CD8-positive, alpha-beta memory T cell (primary cell): ENCODE measurements at regions not wholly inside any gene's neighbourhood (a gene's known extent, or its start where the extent isn't known, plus 50 kb on each side); places are given as distances from the start of the nearest gene placed in this dataset.

Source experiments
- CTCF ChIA-PET: fragments of 350-600 bp; sonication (Branson Sonifier 250); formaldehyde crosslinking; loops from one replicate; lab custom pipeline; 2021; ENCODE audit warnings: antibody characterized with exemption; lab: Charles Lee
- POLR2A ChIA-PET: fragments of 350-600 bp; sonication (Branson Sonifier 250); formaldehyde crosslinking; loops from one replicate; lab custom pipeline; 2021; ENCODE audit warnings: antibody characterized with exemption; lab: Charles Lee
- DNase-seq, 5 donors: peaks; one replicate each; pipeline versions ENCODE4 v3.0.0 to v3.0.0-alpha.2; 2020 to 2022; ENCODE audit warnings: mixed read lengths in 1 of 5
- H3K27ac ChIP-seq: one replicate; pipeline ENCODE4 v1.7.0; 2013; ENCODE audit warnings: low read depth, mild to moderate bottlenecking, low read length, moderate library complexity
- H3K27me3 ChIP-seq: 2 replicates; pipeline ENCODE4 v1.7.0; 2013; ENCODE audit warnings: low read length, mild to moderate bottlenecking; ENCODE audit not compliant: insufficient read depth, poor library complexity, severe bottlenecking
- H3K36me3 ChIP-seq: 2 replicates; pipeline ENCODE4 v1.7.0; 2013; ENCODE audit warnings: mild to moderate bottlenecking, low read length, moderate library complexity; ENCODE audit not compliant: insufficient read depth
- H3K4me1 ChIP-seq: 2 replicates; pipeline ENCODE4 v1.7.0; 2013; ENCODE audit warnings: mild to moderate bottlenecking, low read length, moderate library complexity; ENCODE audit not compliant: insufficient read depth
- H3K4me3 ChIP-seq: 2 replicates; pipeline ENCODE4 v1.7.0; 2013; ENCODE audit warnings: mild to moderate bottlenecking, low read length
- H3K9me3 ChIP-seq: 2 replicates; pipeline ENCODE4 v1.7.0; 2013; ENCODE audit warnings: mild to moderate bottlenecking, low read length
- H3K27ac Mint-ChIP-seq, 8 donors: one replicate each; pipeline ENCODE4 v1.8.0; 2020 to 2021; ENCODE audit warnings: mixed read lengths in 8 of 8, mild to moderate bottlenecking in 6 of 8, inconsistent platforms in 3 of 8, moderate library complexity in 3 of 8
- H3K27me3 Mint-ChIP-seq, 2 donors: one replicate each; pipeline ENCODE4 v1.8.0; 2020 to 2021; ENCODE audit warnings: mixed read lengths in 2 of 2, mild to moderate bottlenecking in 1 of 2, moderate library complexity in 1 of 2
- H3K36me3 Mint-ChIP-seq, 3 donors: one replicate each; pipeline ENCODE4 v1.8.0; 2020 to 2021; ENCODE audit warnings: mixed read lengths in 3 of 3, inconsistent platforms in 1 of 3, mild to moderate bottlenecking in 1 of 3
- H3K4me1 Mint-ChIP-seq, 3 donors: one replicate each; pipeline ENCODE4 v1.8.0; 2020 to 2021; ENCODE audit warnings: mixed read lengths in 3 of 3, inconsistent platforms in 1 of 3, mild to moderate bottlenecking in 1 of 3
- H3K4me3 Mint-ChIP-seq, 7 donors: one replicate each; pipeline ENCODE4 v1.8.0; 2020 to 2021; ENCODE audit warnings: mixed read lengths in 7 of 7, mild to moderate bottlenecking in 6 of 7, moderate library complexity in 4 of 7, inconsistent platforms in 2 of 7
- H3K9me3 Mint-ChIP-seq, 5 donors: one replicate each; pipeline ENCODE4 v1.8.0; 2020 to 2022; ENCODE audit warnings: mixed read lengths in 5 of 5, mild to moderate bottlenecking in 3 of 5, moderate library complexity in 2 of 5, inconsistent platforms in 1 of 5

GRCh38 chr2:66021296-66021695 lies 413.6 kb upstream of the MEIS1 start:
- no peaks in the 10 kb centered on the region for H3K36me3 ChIP-seq
- ChIA-PET POLR2A (no interaction called here), CTCF (no interaction called here)
- peaks cover 0 to 4% (median 2%) of the 10 kb centered on the region in 5 donors for H3K9me3 Mint-ChIP-seq
- H3K27ac ChIP-seq: no peak overlapping the region
- H3K4me3 ChIP-seq: no peak overlapping the region
- H3K36me3 Mint-ChIP-seq: no peaks in the 10 kb centered on the region
- H3K27me3 ChIP-seq: no peaks in the 10 kb centered on the region
- H3K9me3 ChIP-seq: no peaks in the 10 kb centered on the region
- no peaks in the 10 kb centered on the region for H3K4me1 ChIP-seq
- H3K27me3 Mint-ChIP-seq: no peaks in the 10 kb centered on the region
- no peak overlapping the region for H3K4me3 Mint-ChIP-seq
- no peaks in the 10 kb centered on the region for H3K4me1 Mint-ChIP-seq
- DNase-seq: no peak
- H3K27ac Mint-ChIP-seq: no peak overlapping the region

- H3K4me1 Mint-ChIP-seq: no peaks in the 10 kb centered on the region
- H3K36me3 ChIP-seq: no peaks in the 10 kb centered on the region
- H3K9me3 Mint-ChIP-seq: peaks cover 0 to 4% (median 3%) of the 10 kb centered on the region in 5 donors
- H3K36me3 Mint-ChIP-seq: no peaks in the 10 kb centered on the region
- ChIA-PET POLR2A (no interaction called here), CTCF (no interaction called here)
- no peaks in the 10 kb centered on the region for H3K27me3 ChIP-seq
- H3K4me1 ChIP-seq: no peaks in the 10 kb centered on the region
- H3K9me3 ChIP-seq: no peaks in the 10 kb centered on the region
- H3K27me3 Mint-ChIP-seq: no peaks in the 10 kb centered on the region
- H3K27ac Mint-ChIP-seq: no peak overlapping the region
- no peak overlapping the region for H3K4me3 ChIP-seq
- H3K27ac ChIP-seq: no peak overlapping the region
- no peak overlapping the region for H3K4me3 Mint-ChIP-seq
- no peak for DNase-seq
Observed at GRCh38 chr2:66017763-66018162, 417.2 kb upstream of the MEIS1 start.

GRCh38 chr2:66014450-66014849 lies 420.5 kb upstream of the MEIS1 start:
- H3K36me3 ChIP-seq: no peaks in the 10 kb centered on the region
- peaks cover 2 to 7% (median 6%) of the 10 kb centered on the region in 5 donors for H3K9me3 Mint-ChIP-seq
- ChIA-PET CTCF (no interaction called here), POLR2A (no interaction called here)
- H3K27ac ChIP-seq: no peak overlapping the region
- peaks cover 0 to 2% of the 10 kb centered on the region in 2 donors for H3K27me3 Mint-ChIP-seq
- no peaks in the 10 kb centered on the region for H3K36me3 Mint-ChIP-seq
- H3K4me1 ChIP-seq: no peaks in the 10 kb centered on the region
- no peaks in the 10 kb centered on the region for H3K4me1 Mint-ChIP-seq
- H3K4me3 Mint-ChIP-seq: no peak overlapping the region
- H3K27ac Mint-ChIP-seq: no peak overlapping the region
- DNase-seq: no peak
- no peaks in the 10 kb centered on the region for H3K27me3 ChIP-seq
- H3K9me3 ChIP-seq: no peaks in the 10 kb centered on the region
- no peak overlapping the region for H3K4me3 ChIP-seq

GRCh38 chr2:66013456-66013855 lies 421.5 kb upstream of the MEIS1 start:
- no peaks in the 10 kb centered on the region for H3K4me1 Mint-ChIP-seq
- H3K36me3 Mint-ChIP-seq: no peaks in the 10 kb centered on the region
- ChIA-PET POLR2A (no interaction called here), CTCF (interaction anchor here (1.0 kb wide), 1 partner anchor 34 kb away, joined by 3 read pairs; no protein-coding TSS in a partner anchor)
- Histone ChIP-seq H3K27me3 (no peaks in the 10 kb centered on the region), H3K4me3 (no peak overlapping the region), H3K4me1 (no peaks in the 10 kb centered on the region), H3K36me3 (no peaks in the 10 kb centered on the region), H3K27ac (no peak overlapping the region), H3K9me3 (no peaks in the 10 kb centered on the region)
- no peak overlapping the region for H3K4me3 Mint-ChIP-seq
- peaks cover 2 to 7% (median 6%) of the 10 kb centered on the region in 5 donors for H3K9me3 Mint-ChIP-seq
- H3K27me3 Mint-ChIP-seq: peaks cover 0 to 2% of the 10 kb centered on the region in 2 donors
- DNase-seq: no peak
- no peak overlapping the region for H3K27ac Mint-ChIP-seq

- Mint-ChIP-seq H3K4me1 (no peaks in the 10 kb centered on the region), H3K27ac (no peak overlapping the region), H3K36me3 (no peaks in the 10 kb centered on the region), H3K27me3 (no peaks in the 10 kb centered on the region), H3K4me3 (no peak overlapping the region), H3K9me3 (peaks cover 0 to 7% (median 4%) of the 10 kb centered on the region in 5 donors)
- H3K4me1 ChIP-seq: no peaks in the 10 kb centered on the region
- no peaks in the 10 kb centered on the region for H3K27me3 ChIP-seq
- H3K9me3 ChIP-seq: no peaks in the 10 kb centered on the region
- H3K4me3 ChIP-seq: no peak overlapping the region
- CTCF ChIA-PET: no interaction called here
- no peak for DNase-seq
- POLR2A ChIA-PET: no interaction called here
- no peak overlapping the region for H3K27ac ChIP-seq
- H3K36me3 ChIP-seq: no peaks in the 10 kb centered on the region
Observed at GRCh38 chr2:66003931-66004330, 431.0 kb upstream of the MEIS1 start.

- H3K4me1 ChIP-seq: no peaks in the 10 kb centered on the region
- no peak overlapping the region for H3K4me3 ChIP-seq
- no peaks in the 10 kb centered on the region for H3K36me3 Mint-ChIP-seq
- no peak overlapping the region for H3K27ac ChIP-seq
- H3K27me3 ChIP-seq: no peaks in the 10 kb centered on the region
- H3K4me3 Mint-ChIP-seq: no peak overlapping the region
- no peak overlapping the region for H3K27ac Mint-ChIP-seq
- H3K9me3 Mint-ChIP-seq: peaks cover 0 to 4% (median 0%) of the 10 kb centered on the region in 5 donors
- CTCF ChIA-PET: no interaction called here
- H3K36me3 ChIP-seq: no peaks in the 10 kb centered on the region
- no peaks in the 10 kb centered on the region for H3K9me3 ChIP-seq
- H3K27me3 Mint-ChIP-seq: no peaks in the 10 kb centered on the region
- H3K4me1 Mint-ChIP-seq: no peaks in the 10 kb centered on the region
- no peak for DNase-seq
- POLR2A ChIA-PET: no interaction called here
Observed at GRCh38 chr2:66001538-66001937, 433.4 kb upstream of the MEIS1 start.

GRCh38 chr2:66000901-66001300 lies 434.0 kb upstream of the MEIS1 start:
- no peak overlapping the region for H3K27ac ChIP-seq
- H3K4me3 Mint-ChIP-seq: no peak overlapping the region
- H3K36me3 Mint-ChIP-seq: no peaks in the 10 kb centered on the region
- POLR2A ChIA-PET: no interaction called here
- no peaks in the 10 kb centered on the region for H3K36me3 ChIP-seq
- H3K4me1 Mint-ChIP-seq: no peaks in the 10 kb centered on the region
- H3K4me3 ChIP-seq: no peak overlapping the region
- no peaks in the 10 kb centered on the region for H3K9me3 ChIP-seq
- CTCF ChIA-PET: no interaction called here
- no peak overlapping the region for H3K27ac Mint-ChIP-seq
- H3K27me3 ChIP-seq: no peaks in the 10 kb centered on the region
- no peak for DNase-seq
- H3K27me3 Mint-ChIP-seq: no peaks in the 10 kb centered on the region
- peaks cover 0 to 4% (median 0%) of the 10 kb centered on the region in 5 donors for H3K9me3 Mint-ChIP-seq
- no peaks in the 10 kb centered on the region for H3K4me1 ChIP-seq

- Mint-ChIP-seq H3K27me3 (no peaks in the 10 kb centered on the region), H3K9me3 (peaks cover 0 to 4% (median 0%) of the 10 kb centered on the region in 5 donors), H3K4me3 (no peak overlapping the region), H3K36me3 (no peaks in the 10 kb centered on the region), H3K4me1 (no peaks in the 10 kb centered on the region), H3K27ac (no peak overlapping the region)
- H3K9me3 ChIP-seq: no peaks in the 10 kb centered on the region
- ChIA-PET CTCF (no interaction called here), POLR2A (no interaction called here)
- no peaks in the 10 kb centered on the region for H3K4me1 ChIP-seq
- no peak overlapping the region for H3K4me3 ChIP-seq
- no peak overlapping the region for H3K27ac ChIP-seq
- H3K36me3 ChIP-seq: no peaks in the 10 kb centered on the region
- H3K27me3 ChIP-seq: no peaks in the 10 kb centered on the region
- no peak for DNase-seq
Observed at GRCh38 chr2:65999796-66000195, 435.1 kb upstream of the MEIS1 start.

GRCh38 chr2:65999103-65999502 lies 435.8 kb upstream of the MEIS1 start:
- ChIA-PET CTCF (no interaction called here), POLR2A (no interaction called here)
- Mint-ChIP-seq H3K4me1 (no peaks in the 10 kb centered on the region), H3K4me3 (no peak overlapping the region), H3K27me3 (no peaks in the 10 kb centered on the region), H3K36me3 (no peaks in the 10 kb centered on the region), H3K27ac (no peak overlapping the region), H3K9me3 (peaks cover 0 to 2% (median 0%) of the 10 kb centered on the region in 5 donors)
- Histone ChIP-seq H3K9me3 (no peaks in the 10 kb centered on the region), H3K27me3 (no peaks in the 10 kb centered on the region), H3K27ac (no peak overlapping the region), H3K4me1 (no peaks in the 10 kb centered on the region), H3K36me3 (no peaks in the 10 kb centered on the region), H3K4me3 (no peak overlapping the region)
- DNase-seq: no peak
